ENCODE measurements at regions not wholly inside any gene's neighbourhood (a gene's known extent, or its start where the extent isn't known, plus 50 kb on each side); places are given as distances from the start of the nearest gene placed in this dataset.

DNA sequence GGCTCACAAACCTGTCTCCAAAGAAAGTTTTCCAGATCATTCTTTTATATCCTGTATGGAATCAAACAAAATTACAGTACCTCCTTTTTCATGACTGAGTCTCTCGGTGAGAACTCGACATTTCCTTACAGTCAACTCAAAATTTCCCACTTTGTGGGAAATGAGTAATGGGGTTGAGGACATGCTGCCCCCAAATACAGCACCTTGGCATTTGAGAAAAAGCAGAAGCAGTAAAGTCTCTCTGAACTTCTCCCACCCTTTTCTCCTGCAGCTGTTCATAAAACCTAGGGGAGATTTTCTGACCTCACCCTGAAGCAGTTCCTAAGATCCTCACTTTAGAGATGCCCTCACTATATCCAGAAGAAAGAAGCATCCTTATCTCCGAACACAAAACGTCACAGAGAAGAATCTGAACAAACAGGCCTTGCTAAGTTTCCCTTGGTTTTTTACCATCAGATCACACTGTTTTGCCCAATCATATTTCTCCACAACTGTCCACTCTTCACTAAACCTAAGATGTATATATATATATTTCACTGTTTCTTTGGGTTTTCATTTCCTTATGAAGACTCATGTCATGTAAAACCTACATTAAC, 96.1 kb upstream of the APC start:
- TF ChIP-seq, protein P1, sequence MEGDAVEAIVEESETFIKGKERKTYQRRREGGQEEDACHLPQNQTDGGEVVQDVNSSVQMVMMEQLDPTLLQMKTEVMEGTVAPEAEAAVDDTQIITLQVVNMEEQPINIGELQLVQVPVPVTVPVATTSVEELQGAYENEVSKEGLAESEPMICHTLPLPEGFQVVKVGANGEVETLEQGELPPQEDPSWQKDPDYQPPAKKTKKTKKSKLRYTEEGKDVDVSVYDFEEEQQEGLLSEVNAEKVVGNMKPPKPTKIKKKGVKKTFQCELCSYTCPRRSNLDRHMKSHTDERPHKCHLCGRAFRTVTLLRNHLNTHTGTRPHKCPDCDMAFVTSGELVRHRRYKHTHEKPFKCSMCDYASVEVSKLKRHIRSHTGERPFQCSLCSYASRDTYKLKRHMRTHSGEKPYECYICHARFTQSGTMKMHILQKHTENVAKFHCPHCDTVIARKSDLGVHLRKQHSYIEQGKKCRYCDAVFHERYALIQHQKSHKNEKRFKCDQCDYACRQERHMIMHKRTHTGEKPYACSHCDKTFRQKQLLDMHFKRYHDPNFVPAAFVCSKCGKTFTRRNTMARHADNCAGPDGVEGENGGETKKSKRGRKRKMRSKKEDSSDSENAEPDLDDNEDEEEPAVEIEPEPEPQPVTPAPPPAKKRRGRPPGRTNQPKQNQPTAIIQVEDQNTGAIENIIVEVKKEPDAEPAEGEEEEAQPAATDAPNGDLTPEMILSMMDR (IDR thresholded peaks at IDR 0.05; ENCODE audit: insufficient read depth, low read depth, low read length): no peak
- no peak for TF ChIP-seq EZH2 (IDR thresholded peaks at IDR 0.05; ENCODE audit: insufficient read depth, low read length)

Measured in astrocyte (in vitro differentiated cells and primary cell).